GM23338 (cell line): ENCODE measurements at regions not wholly inside any gene's neighbourhood (a gene's known extent, or its start where the extent isn't known, plus 50 kb on each side); places are given as distances from the start of the nearest gene placed in this dataset.

Experiments
- ATAC-seq: fragments of 200-7000 bp; cut with Tn5 transposase; 3 replicates; pipeline ENCODE4 v1.9.1; 2020
- DNase-seq: peaks from one replicate; pipeline ENCODE4 v3.0.0-alpha.2; 2015; ENCODE audit warnings: low spot score
- H2AFZ ChIP-seq: fragments of 200-600 bp; sonication (generic); 2 replicates; pipeline ENCODE4 v1.8.0; 2016; ENCODE audit warnings: antibody characterized with exemption, mild to moderate bottlenecking, moderate library complexity
- H3F3A ChIP-seq: fragments of 200-600 bp; sonication (generic); replicated peaks from 2 replicates; pipeline ENCODE4 v1.8.0; 2017; ENCODE audit warnings: antibody characterized with exemption, mixed run types, low read depth
- H3K27ac ChIP-seq: fragments of 200-600 bp; sonication (generic); 2 replicates; pipeline ENCODE4 v1.6.1; 2016; ENCODE audit warnings: low read depth
- H3K27me3 ChIP-seq: fragments of 200-600 bp; sonication (generic); 2 replicates; pipeline ENCODE4 v1.8.0; 2016; ENCODE audit warnings: mild to moderate bottlenecking, mixed run types, moderate library complexity; ENCODE audit not compliant: insufficient read depth
- H3K36me3 ChIP-seq: fragments of 200-600 bp; sonication (generic); 2 replicates; pipeline ENCODE4 v1.8.0; 2016; ENCODE audit warnings: mild to moderate bottlenecking; ENCODE audit not compliant: insufficient read depth
- H3K4me1 ChIP-seq: fragments of 200-600 bp; sonication (generic); 2 replicates; pipeline ENCODE4 v1.8.0; 2016; ENCODE audit warnings: mild to moderate bottlenecking, moderate library complexity; ENCODE audit not compliant: insufficient read depth
- H3K4me2 ChIP-seq: fragments of 200-600 bp; sonication (generic); 2 replicates; pipeline ENCODE4 v1.7.1; 2017; ENCODE audit warnings: mixed run types
- H3K4me3 ChIP-seq: fragments of 200-600 bp; sonication (generic); 2 replicates; pipeline ENCODE4 v1.6.1; 2016; ENCODE audit warnings: mixed run types
- H3K79me2 ChIP-seq: fragments of 200-600 bp; sonication (generic); replicated peaks from 2 replicates; pipeline ENCODE4 v1.8.0; 2017; ENCODE audit warnings: mild to moderate bottlenecking; ENCODE audit not compliant: insufficient read depth
- H3K9me2 ChIP-seq: fragments of 200-600 bp; sonication (generic); 2 replicates; pipeline ENCODE4 v1.8.0; 2017; ENCODE audit not compliant: insufficient read depth
- H4K20me1 ChIP-seq: fragments of 200-600 bp; sonication (generic); replicated peaks from 2 replicates; pipeline ENCODE4 v1.8.0; 2017; ENCODE audit warnings: mild to moderate bottlenecking; ENCODE audit not compliant: insufficient read depth
- H3K27ac Mint-ChIP-seq: 2 replicates; pipeline ENCODE4 v1.8.0; 2020; ENCODE audit warnings: inconsistent platforms, mild to moderate bottlenecking, moderate library complexity, mixed read lengths
- H3K27me3 Mint-ChIP-seq: 3 replicates; pipeline ENCODE4 v1.8.0; 2022; ENCODE audit warnings: low read depth, mild to moderate bottlenecking, moderate library complexity, mixed read lengths, inconsistent platforms; ENCODE audit not compliant: insufficient read depth, poor library complexity
- H3K36me3 Mint-ChIP-seq: 3 replicates; pipeline ENCODE4 v1.8.0; 2021; ENCODE audit warnings: low read depth, mild to moderate bottlenecking, inconsistent platforms, moderate library complexity, mixed read lengths
- H3K4me1 Mint-ChIP-seq: 3 replicates; pipeline ENCODE4 v1.8.0; 2020; ENCODE audit warnings: mild to moderate bottlenecking, inconsistent platforms, mixed read lengths
- H3K4me3 Mint-ChIP-seq: 3 replicates; pipeline ENCODE4 v1.8.0; 2021; ENCODE audit warnings: moderate library complexity, mild to moderate bottlenecking, inconsistent platforms, mixed read lengths
- H3K9me3 Mint-ChIP-seq: 3 replicates; pipeline ENCODE4 v1.8.0; 2020; ENCODE audit warnings: moderate library complexity, mild to moderate bottlenecking, inconsistent platforms, mixed read lengths
- CREB1 ChIP-seq: fragments of 250-450 bp; sonication (Bioruptor Pico); IDR thresholded peaks from 2 replicates; pipeline ENCODE4 v1.5.0; 2020; ENCODE audit warnings: low read depth, mild to moderate bottlenecking, moderate library complexity
- EZH2 ChIP-seq: fragments of 200-600 bp; sonication (generic); IDR thresholded peaks from one replicate; pipeline ENCODE4 v1.8.0; 2017; ENCODE audit warnings: antibody characterized with exemption, mild to moderate bottlenecking, low read depth; ENCODE audit not compliant: unreplicated experiment
- EZH2phosphoT487 ChIP-seq: fragments of 200-600 bp; sonication (generic); IDR thresholded peaks from one replicate; pipeline ENCODE4 v1.8.1; 2018; ENCODE audit warnings: antibody characterized with exemption; ENCODE audit not compliant: unreplicated experiment
- JUNB ChIP-seq: IDR thresholded peaks from one replicate; pipeline ENCODE4 v1.6.1; 2016; ENCODE audit warnings: antibody characterized with exemption; ENCODE audit not compliant: unreplicated experiment
- NANOG ChIP-seq: IDR thresholded peaks from 2 replicates; pipeline ENCODE4 v1.6.1; 2016; ENCODE audit warnings: antibody characterized with exemption, borderline replicate concordance
- POLR2AphosphoS5 ChIP-seq: IDR thresholded peaks from 2 replicates; pipeline ENCODE4 v1.6.1; 2016; ENCODE audit warnings: antibody characterized with exemption, low read depth
- REST ChIP-seq: IDR thresholded peaks from one replicate; pipeline ENCODE4 v1.6.1; 2018; ENCODE audit warnings: antibody characterized with exemption; ENCODE audit not compliant: unreplicated experiment
- STAT1 ChIP-seq: IDR thresholded peaks from one replicate; pipeline ENCODE4 v1.6.1; 2016; ENCODE audit warnings: antibody characterized with exemption; ENCODE audit not compliant: unreplicated experiment
- ZNF114 ChIP-seq: fragments of 250-450 bp; sonication (Bioruptor Pico); IDR thresholded peaks from 2 replicates; pipeline ENCODE4 v1.5.0; 2020; ENCODE audit warnings: mild to moderate bottlenecking, moderate library complexity
- ZNF331 ChIP-seq: fragments of 250-450 bp; sonication (Bioruptor Pico); IDR thresholded peaks from 2 replicates; pipeline ENCODE4 v1.5.0; 2020; ENCODE audit warnings: low read depth, mild to moderate bottlenecking, moderate library complexity
- ZNF462 ChIP-seq: fragments of 250-450 bp; sonication (Bioruptor Pico); IDR thresholded peaks from 2 replicates; pipeline ENCODE4 v1.5.0; 2020; ENCODE audit warnings: mild to moderate bottlenecking, moderate library complexity
- TF ChIP-seq, protein P1 (sequence below): IDR thresholded peaks from 2 replicates; pipeline ENCODE4 v1.6.1; 2016; ENCODE audit warnings: antibody characterized with exemption

DNA sequence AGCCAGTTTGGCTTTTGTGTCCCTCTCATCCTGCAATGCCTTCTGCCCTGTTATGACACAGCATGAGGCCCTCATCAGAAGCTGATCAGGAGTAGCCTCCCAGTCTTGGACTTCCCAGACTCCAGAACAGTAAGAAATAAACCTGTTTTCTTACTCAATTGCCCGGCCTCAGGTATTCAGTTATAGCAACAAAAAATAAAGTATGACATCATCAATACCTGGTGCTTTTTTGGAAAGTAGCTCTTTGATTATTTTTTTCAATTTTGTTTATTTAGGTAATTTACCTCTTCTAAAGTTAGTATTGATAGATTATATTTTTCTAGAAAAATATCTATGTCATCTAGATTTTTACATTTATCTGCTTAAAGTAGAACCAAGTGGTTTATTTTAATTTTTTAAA, 112.8 kb upstream of the CES5A start (continued):
- TF ChIP-seq, protein P1, sequence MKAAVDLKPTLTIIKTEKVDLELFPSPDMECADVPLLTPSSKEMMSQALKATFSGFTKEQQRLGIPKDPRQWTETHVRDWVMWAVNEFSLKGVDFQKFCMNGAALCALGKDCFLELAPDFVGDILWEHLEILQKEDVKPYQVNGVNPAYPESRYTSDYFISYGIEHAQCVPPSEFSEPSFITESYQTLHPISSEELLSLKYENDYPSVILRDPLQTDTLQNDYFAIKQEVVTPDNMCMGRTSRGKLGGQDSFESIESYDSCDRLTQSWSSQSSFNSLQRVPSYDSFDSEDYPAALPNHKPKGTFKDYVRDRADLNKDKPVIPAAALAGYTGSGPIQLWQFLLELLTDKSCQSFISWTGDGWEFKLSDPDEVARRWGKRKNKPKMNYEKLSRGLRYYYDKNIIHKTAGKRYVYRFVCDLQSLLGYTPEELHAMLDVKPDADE, result no peak
- no peak for TF ChIP-seq EZH2

DNA sequence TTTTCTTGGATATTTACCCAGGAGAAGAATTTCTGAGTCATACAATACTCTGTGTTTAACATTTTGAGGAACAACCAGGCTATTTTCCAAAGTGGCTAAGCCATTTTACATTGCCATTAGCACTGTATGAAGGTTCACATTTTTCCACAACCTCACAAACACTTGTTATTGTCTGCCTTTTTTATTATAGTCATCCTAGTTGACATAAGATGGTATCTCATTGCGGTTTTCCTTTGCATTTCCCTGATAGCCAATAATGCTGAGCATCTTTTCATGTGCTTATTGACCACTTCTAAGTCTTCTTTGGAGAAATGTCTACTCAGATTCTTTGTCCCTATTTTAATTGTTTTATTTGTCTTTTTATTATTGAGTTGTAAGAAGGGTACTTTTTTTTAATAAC, 107.4 kb upstream of the CES5A start:
- Histone ChIP-seq H3K9me2 (0 out of 2 replicates have a peak, but pooled peaks cover 5% of the 10 kb centered on the region), H3K79me2 (no peaks in the 10 kb centered on the region), H3K27me3 (no peaks in the 10 kb centered on the region), H2AFZ (no peak overlapping the region), H3K4me1 (peaks cover 12% of the 10 kb centered on the region), H3K4me3 (no peak overlapping the region), H3F3A (no peaks in the 10 kb centered on the region), H4K20me1 (no peaks in the 10 kb centered on the region), H3K36me3 (no peaks in the 10 kb centered on the region), H3K27ac (no peak overlapping the region), H3K4me2 (peak overlapping the region; percentile 13; the same call in 1 of the 2 replicates)
- peaks cover 15% of the 10 kb centered on the region for H3K4me1 Mint-ChIP-seq
- no peak overlapping the region for H3K4me3 Mint-ChIP-seq
- no peaks in the 10 kb centered on the region for H3K9me3 Mint-ChIP-seq
- peaks cover 2% of the 10 kb centered on the region for H3K27me3 Mint-ChIP-seq
- no peak overlapping the region for H3K27ac Mint-ChIP-seq
- no peak for ATAC-seq
- no peaks in the 10 kb centered on the region for H3K36me3 Mint-ChIP-seq
- no peak for DNase-seq
- no peak for TF ChIP-seq POLR2AphosphoS5
- TF ChIP-seq ZNF331, result no peak
- TF ChIP-seq NANOG, result no peak
- no peak for TF ChIP-seq STAT1
- TF ChIP-seq, protein P1, result no peak
- no peak for TF ChIP-seq ZNF114 (CRISPR knock-in tag)
- TF ChIP-seq REST, result no peak
- no peak for TF ChIP-seq EZH2phosphoT487
- no peak for TF ChIP-seq JUNB
- TF ChIP-seq EZH2, result no peak
- TF ChIP-seq ZNF462, result no peak
- TF ChIP-seq CREB1, result no peak
